Retina (tissue), 1 donor: ENCODE measurements at regions not wholly inside any gene's neighbourhood (a gene's known extent, or its start where the extent isn't known, plus 50 kb on each side); places are given as distances from the start of the nearest gene placed in this dataset.

Source experiments
- DNase-seq: peaks from one replicate; pipeline ENCODE4 v3.0.0-alpha.2; 2016

DNA sequence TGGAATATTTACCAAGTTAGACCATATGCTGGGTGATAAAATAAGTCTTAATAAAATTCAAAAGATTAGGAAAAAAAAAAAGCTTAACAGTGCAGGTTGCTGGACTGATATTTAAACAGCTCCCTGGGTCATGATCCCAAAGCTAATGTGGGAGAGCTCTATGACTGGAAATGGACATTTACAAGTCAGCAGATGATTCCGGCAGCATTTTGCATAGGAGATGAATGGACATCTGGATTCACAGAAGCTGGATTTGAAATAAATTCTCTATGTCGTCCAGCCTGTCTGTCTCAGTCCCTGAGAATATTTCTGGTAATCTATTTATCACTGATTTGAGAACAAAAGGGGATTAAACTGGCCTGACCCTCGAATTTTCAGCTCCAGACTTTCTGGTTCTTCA, 52.3 kb upstream of the KLHL25 start:
- DNase-seq = no peak

DNA sequence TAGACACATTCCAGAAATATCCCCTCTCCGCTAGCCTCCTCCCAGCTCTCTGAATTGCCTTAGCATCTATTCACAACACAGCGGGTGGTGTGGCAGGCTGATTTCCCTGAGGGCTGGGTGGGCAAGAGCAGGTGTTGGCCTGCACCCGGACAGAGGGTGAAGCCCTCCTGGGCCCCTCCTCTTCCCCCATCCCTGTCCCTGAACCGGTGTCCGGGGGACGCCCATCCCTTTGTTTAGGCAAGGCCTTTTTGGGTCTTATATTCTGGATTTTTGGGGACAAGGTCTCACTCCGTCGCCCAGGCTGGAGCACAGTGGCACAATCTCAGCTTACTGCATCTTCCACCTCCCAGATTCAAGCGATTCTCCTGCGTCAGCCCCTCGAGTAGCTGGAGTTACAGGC, 55.2 kb upstream of the KLHL25 start:
- no peak for DNase-seq

DNA sequence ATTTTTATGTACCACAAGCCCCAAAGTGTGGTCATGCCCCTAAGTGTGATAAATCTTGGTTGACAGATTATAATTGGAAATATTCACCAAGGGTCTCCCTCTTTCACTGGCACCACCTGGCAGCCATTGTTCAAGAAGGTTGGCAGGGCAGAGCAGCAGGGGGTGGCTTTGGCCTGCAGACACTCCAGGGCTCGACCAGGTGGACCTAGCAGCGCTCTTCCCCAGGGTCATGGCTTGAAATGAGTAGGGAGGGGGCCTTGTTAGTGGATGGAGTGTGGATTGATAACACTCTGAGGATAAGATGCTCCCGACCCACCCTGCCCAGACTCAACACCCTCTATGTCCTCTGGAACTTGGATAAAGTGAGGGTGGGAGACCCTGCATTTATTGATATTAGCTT, 58.2 kb upstream of the KLHL25 start:
- DNase-seq = no peak

DNA sequence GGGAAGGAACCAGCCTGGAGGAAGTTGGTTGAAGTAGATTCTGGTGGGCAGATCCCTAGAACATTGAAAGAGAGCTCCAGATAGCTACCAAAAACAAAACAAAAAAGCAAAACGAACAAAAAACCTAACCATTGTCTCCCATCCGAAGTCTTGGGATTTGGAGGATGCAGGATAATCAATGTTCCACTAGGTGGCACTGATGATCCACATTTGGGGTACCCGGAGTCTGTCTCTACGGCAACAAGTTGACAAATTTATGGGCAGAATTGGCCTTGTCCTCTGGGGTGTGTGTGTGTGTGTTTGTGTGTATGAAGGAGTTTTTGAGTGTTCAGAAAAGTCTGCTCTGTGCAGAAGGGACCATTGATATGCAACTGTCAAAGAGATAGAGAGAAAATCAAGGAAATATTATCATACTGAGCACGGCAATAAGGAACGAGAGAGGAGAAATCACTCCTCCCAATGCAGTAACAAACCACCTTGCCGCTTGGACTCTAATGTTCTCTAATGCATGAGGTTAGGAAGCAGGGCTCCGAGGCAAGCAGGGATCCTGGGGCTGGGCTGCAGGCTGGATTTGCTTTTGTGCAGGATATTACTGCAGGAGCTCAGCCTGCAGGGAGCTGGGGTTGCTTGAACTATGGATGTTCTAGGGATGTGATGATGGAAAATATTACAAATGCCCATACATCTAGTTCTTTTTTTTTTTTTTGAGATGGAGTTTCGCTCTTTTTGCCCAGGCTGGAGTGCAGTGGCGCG, 59.8 kb upstream of the KLHL25 start:
- DNase-seq = peak; percentile 63

DNA sequence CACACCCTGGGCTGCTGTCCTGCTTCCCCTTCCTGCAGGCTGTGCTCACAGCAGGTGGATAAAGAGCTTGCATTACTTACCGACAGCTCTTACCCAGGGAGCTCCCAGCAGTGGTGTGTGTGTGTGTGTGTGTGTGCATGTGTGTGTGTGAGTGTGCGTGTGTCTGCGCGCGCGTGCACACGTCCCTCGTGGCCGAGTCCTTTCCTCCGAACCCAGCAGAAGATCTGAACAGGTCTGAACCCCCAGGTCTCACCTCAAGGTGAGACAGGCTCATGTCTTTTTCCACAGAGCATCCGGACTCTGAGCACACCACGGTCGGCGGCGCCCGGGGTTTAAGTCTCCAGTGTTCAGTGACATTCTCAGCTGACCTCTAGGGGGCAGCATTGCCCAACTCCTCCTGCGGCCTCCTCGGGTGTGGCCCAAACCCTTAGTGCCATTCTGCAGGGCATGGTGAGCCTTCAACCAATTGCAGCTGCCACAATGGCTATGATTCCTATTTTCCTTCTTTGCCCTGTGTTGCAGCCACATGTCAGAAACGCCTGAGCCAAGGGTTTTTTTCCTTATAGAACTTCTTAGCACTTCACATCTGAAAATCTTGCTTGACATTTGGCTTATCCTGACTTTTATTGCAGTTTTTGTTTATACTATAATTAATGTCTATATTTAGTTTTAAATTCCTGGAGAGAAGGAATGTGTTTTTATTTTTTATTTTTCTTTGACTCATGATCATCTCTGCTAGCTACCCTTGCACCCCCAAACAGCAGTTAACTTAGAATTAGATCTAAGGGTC, 64.1 kb upstream of the KLHL25 start:
- peak; percentile 87 for DNase-seq

DNA sequence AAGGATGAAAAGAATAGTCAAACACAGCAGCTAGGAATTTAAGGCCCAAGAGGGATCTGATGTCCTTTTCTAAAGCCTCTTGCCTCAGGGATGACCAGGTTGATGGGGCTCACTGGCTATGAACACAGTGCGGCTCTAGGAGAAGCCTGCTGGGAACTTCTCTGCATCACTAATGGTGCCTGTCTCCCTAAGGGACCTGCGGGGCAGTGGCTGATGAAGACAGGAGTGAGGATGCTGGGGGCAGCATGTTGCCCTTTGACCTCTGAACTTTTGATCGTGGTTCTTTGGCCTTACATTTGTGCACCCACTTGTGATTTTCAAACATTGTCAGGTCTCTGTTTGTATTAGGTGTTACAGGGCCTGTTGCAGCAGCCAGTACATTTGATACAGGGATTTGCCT, 64.9 kb upstream of the KLHL25 start:
- no peak for DNase-seq

DNA sequence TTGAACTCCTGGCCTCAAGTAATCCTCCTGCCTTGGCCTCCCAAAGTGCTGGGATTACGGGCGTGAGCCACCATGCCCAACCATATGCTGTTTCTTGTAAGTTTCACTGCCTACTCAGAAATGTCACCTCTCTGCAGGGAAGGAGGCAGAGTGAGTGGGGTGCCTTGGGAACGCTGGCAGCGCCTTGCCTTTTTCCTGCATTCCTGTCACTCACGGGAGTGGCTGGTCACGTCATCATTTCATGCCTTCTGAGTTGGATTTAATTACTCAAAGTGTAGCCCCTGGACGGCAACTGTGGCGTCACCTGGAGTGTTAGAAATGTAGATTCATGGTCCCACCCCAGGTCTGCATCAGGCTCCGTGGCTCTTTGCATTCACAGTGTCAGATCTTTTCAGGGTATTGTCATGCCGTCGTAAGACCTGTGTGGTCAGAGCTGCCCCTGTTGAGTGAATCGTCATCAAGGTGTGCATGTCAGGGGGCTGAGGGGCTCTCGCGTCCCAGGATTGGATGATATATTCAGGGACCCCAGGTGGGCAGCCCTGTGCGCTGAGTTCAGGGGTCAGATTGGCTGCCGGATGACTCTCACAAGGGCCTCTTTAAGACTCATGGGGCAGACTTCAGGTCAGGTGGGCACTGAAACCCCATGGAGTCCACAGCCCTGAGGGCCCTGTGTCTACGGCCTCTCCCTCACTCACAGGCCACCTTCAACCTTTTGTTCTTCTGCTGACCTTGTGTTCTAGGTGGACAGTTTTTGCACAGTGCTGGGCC, 65.9 kb upstream of the KLHL25 start:
- DNase-seq = no peak

DNA sequence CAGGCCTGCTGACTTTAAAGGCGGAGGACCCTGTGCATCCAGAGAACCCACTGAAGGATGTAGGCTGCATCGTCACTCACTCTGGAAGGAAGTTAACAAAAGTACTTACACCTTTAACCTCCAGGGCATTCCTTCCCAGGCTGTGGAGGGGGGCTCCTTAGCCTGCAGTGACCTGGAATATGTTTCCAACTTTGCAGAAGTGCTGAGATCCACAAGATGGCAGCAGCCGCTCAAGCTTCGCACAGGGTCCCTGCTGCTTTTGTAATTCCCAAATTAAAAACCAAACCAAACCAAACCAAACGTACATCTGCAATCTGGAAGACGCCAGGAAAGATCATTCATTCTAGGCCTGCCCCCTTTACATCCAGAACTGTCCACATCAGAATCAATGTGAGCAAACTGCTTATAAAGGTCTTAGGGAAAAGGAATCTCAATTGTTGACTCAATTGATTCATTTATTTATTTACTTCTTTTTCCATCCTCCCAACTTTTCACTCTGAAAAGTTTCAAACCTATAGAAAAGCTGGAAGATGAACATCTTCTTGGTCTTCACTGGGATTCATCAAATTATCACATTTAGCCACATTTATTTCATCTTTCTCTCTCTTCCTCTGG, 70.5 kb upstream of the KLHL25 start:
- DNase-seq = peak; percentile 67

DNA sequence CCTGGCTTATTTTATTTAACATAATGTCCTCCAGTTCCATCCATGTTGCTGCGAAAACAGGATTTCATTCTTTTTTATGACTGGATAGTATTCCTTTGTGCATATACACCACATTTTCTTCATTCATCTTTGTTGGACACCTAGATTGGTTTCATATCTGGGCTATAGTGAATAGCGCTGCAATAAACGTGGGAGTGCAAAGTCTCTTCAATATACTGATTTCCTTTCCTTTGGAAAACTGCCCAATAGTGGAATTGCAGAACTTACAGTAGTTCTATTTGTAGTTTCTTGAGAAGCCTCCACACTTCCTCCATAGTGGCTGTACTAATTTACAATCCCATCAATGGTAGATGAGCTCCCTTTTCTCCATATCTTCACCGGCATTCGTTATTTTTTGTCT, 72.5 kb upstream of the KLHL25 start:
- DNase-seq = no peak

DNA sequence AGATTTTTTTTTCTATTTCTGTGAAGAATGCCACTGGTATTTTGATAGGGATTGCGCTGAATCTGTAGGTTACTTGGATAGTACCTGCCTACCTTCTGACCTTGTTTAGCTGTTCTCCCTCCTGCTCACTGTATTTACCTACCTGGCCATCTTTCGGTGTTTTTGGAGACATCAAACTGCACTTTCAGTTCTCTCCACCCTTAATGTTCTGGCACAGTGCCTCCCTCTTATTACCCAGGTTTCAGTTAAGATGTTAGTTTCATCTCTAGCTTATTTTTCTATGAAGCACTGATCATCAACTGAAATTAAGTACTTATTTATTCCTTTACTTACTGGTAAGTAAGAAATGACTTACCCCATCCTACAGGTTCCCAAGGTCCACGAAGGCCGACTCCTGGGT, 74.4 kb upstream of the KLHL25 start:
- DNase-seq = no peak

DNA sequence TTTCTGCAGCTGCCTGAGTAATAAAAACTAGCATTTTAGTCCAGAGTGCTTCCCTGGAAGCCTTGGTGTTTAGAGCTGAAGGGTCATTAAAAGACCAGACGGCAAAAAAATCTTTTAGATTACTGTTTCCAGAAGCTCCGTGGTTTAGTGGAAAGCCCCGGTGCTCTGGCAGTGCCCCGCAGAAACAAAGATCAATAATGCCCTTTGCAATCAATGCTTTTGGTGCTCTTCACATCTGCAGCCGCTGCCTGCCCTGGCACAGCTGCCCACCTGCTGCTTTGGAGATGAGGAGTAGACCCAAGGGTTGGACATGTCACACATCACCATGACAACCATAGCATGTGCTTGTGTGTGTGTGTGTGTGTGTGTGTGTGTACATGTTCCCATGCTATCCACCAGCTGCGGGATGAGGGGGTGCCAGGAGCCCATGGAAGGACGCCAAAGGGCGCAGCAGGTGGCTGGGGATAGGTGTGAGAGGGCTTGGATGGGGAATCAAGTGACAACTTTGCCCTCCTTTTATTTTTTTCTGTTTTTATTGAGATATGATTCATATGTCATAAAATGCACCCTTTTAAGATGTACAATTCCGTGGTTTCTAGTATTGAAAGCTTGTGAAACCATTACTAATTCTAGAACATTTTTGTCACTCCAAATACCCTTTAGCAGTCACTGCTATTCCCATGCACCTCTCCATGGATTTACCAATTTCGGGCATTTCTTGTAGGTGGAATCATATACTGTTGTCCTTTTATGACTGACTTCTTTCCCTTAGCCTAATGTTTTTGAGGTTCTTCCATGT, 75.7 kb upstream of the KLHL25 start:
- DNase-seq = no peak

DNA sequence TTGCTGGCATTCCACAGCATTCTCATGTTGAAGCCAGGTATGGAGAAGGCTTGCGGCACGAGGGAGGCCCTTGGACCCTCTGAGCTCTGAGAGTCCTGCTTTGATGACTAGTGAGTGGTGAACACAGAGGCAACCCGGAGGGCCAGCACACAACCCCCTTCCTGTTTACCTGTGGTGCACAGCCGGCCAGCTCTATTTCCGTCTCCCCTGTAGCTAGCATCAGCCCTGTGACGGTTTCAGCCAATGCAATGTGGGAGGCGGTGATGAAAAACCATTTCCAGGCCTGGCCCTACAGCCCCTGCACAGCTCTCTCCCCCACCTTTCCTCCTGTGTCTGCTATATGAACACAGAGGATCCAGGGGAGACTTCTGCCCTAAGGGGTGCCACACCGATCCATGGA, 76.8 kb upstream of the KLHL25 start:
- no peak for DNase-seq

DNA sequence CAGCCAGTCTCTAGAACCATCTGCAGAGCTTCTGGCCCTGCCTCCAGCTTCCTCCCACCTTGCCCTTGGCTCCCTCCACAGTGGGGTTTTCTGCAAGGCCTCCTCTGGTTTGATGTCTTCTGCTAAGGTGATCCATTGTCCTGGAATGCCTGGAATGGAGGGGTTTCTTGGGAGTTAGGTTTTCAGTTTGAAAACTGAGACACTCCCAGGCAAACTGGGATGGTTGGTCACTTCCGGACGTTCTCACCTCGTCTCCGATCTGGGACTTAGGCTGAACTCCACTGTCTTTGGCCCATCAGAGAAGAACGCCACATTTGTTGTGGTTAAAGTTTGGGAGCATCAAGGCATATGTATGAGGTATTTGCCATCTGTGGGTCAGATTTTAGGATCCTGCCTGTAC, 77.4 kb upstream of the KLHL25 start:
- no peak for DNase-seq

DNA sequence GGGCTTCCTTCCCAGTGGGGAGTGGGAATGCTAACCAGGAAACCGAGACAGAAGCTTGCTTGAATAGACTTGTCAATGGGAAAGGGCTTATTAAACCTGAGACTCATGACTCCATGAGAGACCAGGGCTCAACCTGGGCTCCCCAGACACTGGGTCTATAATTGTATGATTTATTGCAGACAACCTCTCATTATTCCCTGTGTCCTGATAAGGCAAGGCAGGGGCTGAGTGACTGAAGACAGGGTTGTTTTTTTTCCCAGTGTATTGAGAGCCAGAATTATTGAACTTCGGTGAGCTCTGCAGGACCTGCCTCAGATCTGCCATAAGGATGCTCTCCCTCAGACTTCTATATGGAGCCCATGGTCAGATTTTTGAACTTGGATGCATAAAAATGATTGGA, 79.5 kb upstream of the KLHL25 start:
- DNase-seq = no peak

DNA sequence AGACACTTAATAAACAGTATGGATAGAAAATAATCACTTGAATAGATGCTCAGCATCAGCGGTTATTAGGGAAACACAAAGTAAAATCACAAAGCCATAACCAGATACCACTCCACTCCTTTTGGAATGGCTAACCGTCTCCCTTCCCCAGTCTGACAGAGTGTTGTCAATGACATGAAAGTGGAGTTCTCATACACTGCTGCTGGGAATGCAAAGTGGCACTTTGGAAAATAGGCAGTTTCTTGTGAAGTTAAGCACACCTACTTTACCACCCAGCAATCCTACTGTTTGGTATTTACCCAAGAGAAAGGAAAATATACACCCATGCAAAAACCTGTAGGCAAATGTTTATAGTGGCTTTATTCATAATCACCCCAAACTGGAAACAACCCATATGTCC, 81.0 kb upstream of the KLHL25 start:
- DNase-seq = no peak

DNA sequence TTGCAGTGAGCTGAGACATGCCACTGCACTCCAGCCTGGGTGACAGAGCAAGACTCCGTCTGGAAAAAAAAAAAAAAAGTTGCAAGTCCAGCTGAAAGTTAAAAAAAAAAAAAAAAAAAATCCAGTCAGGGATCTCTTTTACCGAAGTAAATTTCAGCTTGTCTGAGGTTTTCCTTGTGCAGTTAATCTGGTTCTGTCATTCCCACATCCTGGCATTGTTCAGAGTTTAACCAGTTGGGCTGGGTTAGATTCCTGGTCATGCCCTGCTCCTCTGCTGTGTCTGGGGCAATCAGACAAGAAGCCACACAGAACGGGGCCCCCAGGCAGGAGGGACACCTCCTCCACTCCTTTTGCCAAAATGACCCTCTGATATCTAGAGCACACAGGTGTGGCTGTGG, 84.1 kb upstream of the KLHL25 start:
- no peak for DNase-seq

DNA sequence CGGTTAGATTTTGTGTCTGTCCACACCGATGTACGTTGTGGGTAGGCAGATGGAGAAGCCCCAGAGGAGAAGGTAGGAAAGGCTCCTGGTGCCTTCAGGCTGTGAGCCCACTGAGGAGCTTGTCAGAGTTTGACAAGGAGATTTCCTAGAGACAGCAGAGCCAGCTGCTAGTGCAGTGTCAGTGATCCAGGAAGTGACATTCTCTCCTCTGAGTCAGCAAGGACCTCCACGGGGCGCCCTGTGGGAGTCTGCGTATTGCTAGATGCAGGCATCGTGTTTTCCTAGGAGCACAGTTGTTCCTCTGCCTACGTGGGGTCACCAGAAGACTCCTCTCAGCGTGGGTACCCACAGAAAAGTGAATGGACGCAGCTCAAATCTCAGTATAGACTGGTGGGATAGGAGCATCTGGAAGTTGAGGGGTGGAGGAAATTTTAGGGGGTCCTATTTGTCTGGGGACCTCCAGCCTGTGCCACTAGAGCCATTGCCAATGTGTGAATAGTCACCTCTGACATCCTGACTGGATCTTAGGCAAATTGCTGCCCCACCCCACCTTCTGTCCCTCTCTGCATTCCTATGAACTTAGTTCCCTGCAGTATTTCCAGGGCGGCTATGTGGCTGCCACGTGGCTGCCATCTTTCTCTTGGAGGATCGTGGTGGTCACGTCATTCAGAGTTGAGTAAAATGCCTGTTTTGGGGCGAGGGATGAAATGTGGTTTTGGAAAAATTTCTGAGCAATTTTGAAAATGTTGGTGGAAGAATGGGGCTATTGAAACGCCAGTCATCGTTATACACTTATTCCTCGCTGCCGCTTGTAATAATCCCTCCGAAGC, 84.8 kb upstream of the KLHL25 start:
- no peak for DNase-seq

DNA sequence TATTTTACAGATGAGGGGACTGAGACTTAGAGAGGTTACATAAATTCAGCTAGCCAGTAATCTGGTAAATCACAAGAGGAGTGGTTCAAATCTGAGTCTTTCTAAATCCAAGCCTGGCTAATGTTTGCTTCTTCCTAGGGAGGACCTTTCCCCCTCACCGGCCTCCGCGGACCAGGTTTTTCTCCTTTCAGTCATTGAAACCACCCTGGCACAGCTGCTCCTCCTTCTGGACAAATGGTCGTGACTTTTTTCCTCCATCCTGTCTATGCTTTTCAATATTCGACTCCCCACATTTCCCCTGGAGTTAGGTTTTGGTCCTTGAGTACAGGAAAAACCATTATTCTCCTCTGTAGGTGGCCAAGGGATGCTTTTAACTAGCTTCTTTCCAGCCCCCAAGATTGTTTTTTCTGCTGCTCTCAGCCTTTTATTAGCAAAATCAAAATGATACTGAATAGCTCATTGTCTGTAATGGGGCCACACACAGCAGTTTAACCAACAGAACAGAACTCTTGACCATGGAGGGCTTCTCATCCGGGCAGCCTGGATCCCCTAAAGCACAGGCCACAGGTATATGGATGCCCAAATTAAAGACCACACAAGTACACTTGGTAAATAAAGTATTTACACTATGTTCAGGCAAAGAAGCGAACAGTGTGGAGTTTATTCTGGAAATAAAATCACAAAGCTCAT, 85.9 kb upstream of the KLHL25 start:
- no peak for DNase-seq

DNA sequence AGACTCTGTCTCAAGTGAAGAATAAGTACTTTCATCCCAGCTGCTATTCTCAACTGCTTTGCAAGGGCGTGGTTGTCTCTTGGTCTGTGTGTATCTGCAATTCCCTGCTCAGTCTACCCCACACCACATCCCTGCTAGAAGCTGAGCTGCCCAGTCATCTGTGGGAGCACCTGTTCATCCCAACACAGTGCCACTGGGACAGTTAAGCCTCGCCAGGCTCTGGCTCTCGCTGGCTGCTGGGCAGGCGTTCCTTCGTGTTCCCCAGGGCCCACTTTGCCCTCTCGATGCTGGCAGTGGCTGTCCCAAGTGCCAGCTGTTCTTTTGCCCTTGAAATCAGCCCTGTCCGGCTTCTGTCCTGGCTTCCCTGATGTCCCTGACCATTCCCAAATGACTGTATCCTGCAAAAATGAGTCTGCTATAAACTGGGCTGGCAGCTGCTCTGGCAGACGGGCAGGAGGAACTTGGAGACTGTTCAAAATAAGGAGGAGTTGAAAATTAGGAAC, 91.6 kb upstream of the KLHL25 start:
- DNase-seq = no peak

DNA sequence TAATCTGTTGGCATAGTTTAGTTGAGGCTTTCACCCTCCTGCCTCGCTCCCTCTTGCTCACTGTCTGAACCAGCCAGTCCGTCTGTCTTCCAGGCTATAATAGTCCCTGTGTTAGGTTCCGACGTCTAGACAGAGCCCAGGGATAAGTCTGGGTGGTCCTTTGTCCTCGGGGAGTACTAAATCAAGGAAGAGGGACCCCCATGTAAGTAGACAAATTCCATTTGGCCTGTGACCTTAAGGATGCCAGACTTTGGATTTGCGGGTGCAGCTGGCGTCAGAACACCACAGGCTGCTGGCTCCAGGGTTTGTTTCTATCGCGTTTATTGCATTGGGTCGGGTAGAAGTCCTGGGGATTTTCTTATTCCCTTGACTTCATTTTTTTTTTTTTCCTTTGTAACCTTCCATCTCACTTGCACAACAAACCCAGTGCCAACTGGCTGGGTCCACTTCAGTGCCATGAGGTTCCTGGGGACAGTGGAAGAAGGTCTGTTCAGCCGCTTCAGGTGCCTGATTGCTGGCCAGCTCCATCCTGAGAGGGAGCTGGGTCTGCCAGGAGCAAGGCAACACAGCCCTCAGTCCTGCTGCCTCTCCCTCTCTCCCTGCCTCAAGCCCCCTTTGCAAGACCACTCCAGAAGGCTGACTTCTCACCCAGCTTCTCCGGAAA, 95.4 kb upstream of the KLHL25 start:
- DNase-seq = no peak
